GM23338 (cell line): ENCODE measurements at regions not wholly inside any gene's neighbourhood (a gene's known extent, or its start where the extent isn't known, plus 50 kb on each side); places are given as distances from the start of the nearest gene placed in this dataset.

Experiments used
- ATAC-seq: fragments of 200-7000 bp; cut with Tn5 transposase; 3 replicates; pipeline ENCODE4 v1.9.1; 2020
- DNase-seq: peaks from one replicate; pipeline ENCODE4 v3.0.0-alpha.2; 2015; ENCODE audit warnings: low spot score
- H2AFZ ChIP-seq: fragments of 200-600 bp; sonication (generic); 2 replicates; pipeline ENCODE4 v1.8.0; 2016; ENCODE audit warnings: antibody characterized with exemption, mild to moderate bottlenecking, moderate library complexity
- H3F3A ChIP-seq: fragments of 200-600 bp; sonication (generic); replicated peaks from 2 replicates; pipeline ENCODE4 v1.8.0; 2017; ENCODE audit warnings: antibody characterized with exemption, mixed run types, low read depth
- H3K27ac ChIP-seq: fragments of 200-600 bp; sonication (generic); 2 replicates; pipeline ENCODE4 v1.6.1; 2016; ENCODE audit warnings: low read depth
- H3K27me3 ChIP-seq: fragments of 200-600 bp; sonication (generic); 2 replicates; pipeline ENCODE4 v1.8.0; 2016; ENCODE audit warnings: mild to moderate bottlenecking, mixed run types, moderate library complexity; ENCODE audit not compliant: insufficient read depth
- H3K36me3 ChIP-seq: fragments of 200-600 bp; sonication (generic); 2 replicates; pipeline ENCODE4 v1.8.0; 2016; ENCODE audit warnings: mild to moderate bottlenecking; ENCODE audit not compliant: insufficient read depth
- H3K4me1 ChIP-seq: fragments of 200-600 bp; sonication (generic); 2 replicates; pipeline ENCODE4 v1.8.0; 2016; ENCODE audit warnings: mild to moderate bottlenecking, moderate library complexity; ENCODE audit not compliant: insufficient read depth
- H3K4me2 ChIP-seq: fragments of 200-600 bp; sonication (generic); 2 replicates; pipeline ENCODE4 v1.7.1; 2017; ENCODE audit warnings: mixed run types
- H3K4me3 ChIP-seq: fragments of 200-600 bp; sonication (generic); 2 replicates; pipeline ENCODE4 v1.6.1; 2016; ENCODE audit warnings: mixed run types
- H3K79me2 ChIP-seq: fragments of 200-600 bp; sonication (generic); replicated peaks from 2 replicates; pipeline ENCODE4 v1.8.0; 2017; ENCODE audit warnings: mild to moderate bottlenecking; ENCODE audit not compliant: insufficient read depth
- H3K9me2 ChIP-seq: fragments of 200-600 bp; sonication (generic); 2 replicates; pipeline ENCODE4 v1.8.0; 2017; ENCODE audit not compliant: insufficient read depth
- H4K20me1 ChIP-seq: fragments of 200-600 bp; sonication (generic); replicated peaks from 2 replicates; pipeline ENCODE4 v1.8.0; 2017; ENCODE audit warnings: mild to moderate bottlenecking; ENCODE audit not compliant: insufficient read depth
- H3K27ac Mint-ChIP-seq: 2 replicates; pipeline ENCODE4 v1.8.0; 2020; ENCODE audit warnings: inconsistent platforms, mild to moderate bottlenecking, moderate library complexity, mixed read lengths
- H3K27me3 Mint-ChIP-seq: 3 replicates; pipeline ENCODE4 v1.8.0; 2022; ENCODE audit warnings: low read depth, mild to moderate bottlenecking, moderate library complexity, mixed read lengths, inconsistent platforms; ENCODE audit not compliant: insufficient read depth, poor library complexity
- H3K36me3 Mint-ChIP-seq: 3 replicates; pipeline ENCODE4 v1.8.0; 2021; ENCODE audit warnings: low read depth, mild to moderate bottlenecking, inconsistent platforms, moderate library complexity, mixed read lengths
- H3K4me1 Mint-ChIP-seq: 3 replicates; pipeline ENCODE4 v1.8.0; 2020; ENCODE audit warnings: mild to moderate bottlenecking, inconsistent platforms, mixed read lengths
- H3K4me3 Mint-ChIP-seq: 3 replicates; pipeline ENCODE4 v1.8.0; 2021; ENCODE audit warnings: moderate library complexity, mild to moderate bottlenecking, inconsistent platforms, mixed read lengths
- H3K9me3 Mint-ChIP-seq: 3 replicates; pipeline ENCODE4 v1.8.0; 2020; ENCODE audit warnings: moderate library complexity, mild to moderate bottlenecking, inconsistent platforms, mixed read lengths
- EZH2 ChIP-seq: fragments of 200-600 bp; sonication (generic); IDR thresholded peaks from one replicate; pipeline ENCODE4 v1.8.0; 2017; ENCODE audit warnings: antibody characterized with exemption, mild to moderate bottlenecking, low read depth; ENCODE audit not compliant: unreplicated experiment
- JUNB ChIP-seq: IDR thresholded peaks from one replicate; pipeline ENCODE4 v1.6.1; 2016; ENCODE audit warnings: antibody characterized with exemption; ENCODE audit not compliant: unreplicated experiment
- POLR2AphosphoS5 ChIP-seq: IDR thresholded peaks from 2 replicates; pipeline ENCODE4 v1.6.1; 2016; ENCODE audit warnings: antibody characterized with exemption, low read depth
- REST ChIP-seq: IDR thresholded peaks from one replicate; pipeline ENCODE4 v1.6.1; 2018; ENCODE audit warnings: antibody characterized with exemption; ENCODE audit not compliant: unreplicated experiment
- STAT1 ChIP-seq: IDR thresholded peaks from one replicate; pipeline ENCODE4 v1.6.1; 2016; ENCODE audit warnings: antibody characterized with exemption; ENCODE audit not compliant: unreplicated experiment
- ZNF462 ChIP-seq: fragments of 250-450 bp; sonication (Bioruptor Pico); IDR thresholded peaks from 2 replicates; pipeline ENCODE4 v1.5.0; 2020; ENCODE audit warnings: mild to moderate bottlenecking, moderate library complexity

- H3K27ac Mint-ChIP-seq, result no peak overlapping the region
- TF ChIP-seq EZH2 (no peak), REST (peak; percentile 63), POLR2AphosphoS5 (no peak), ZNF462 (CRISPR knock-in tag) (no peak), JUNB (no peak), STAT1 (no peak)
These were observed 65.7 kb downstream of the TMEM18 start for GRCh38 chr2:611519-611918.

More at GRCh38 chr2:611519-611918, 65.7 kb downstream of the TMEM18 start:
- H3K9me3 Mint-ChIP-seq, result no peaks in the 10 kb centered on the region
- peaks cover 4% of the 10 kb centered on the region for H3K27me3 Mint-ChIP-seq
- Histone ChIP-seq H3K4me2 (no peak overlapping the region), H3K4me1 (no peaks in the 10 kb centered on the region), H3K27me3 (no peaks in the 10 kb centered on the region), H3K79me2 (no peaks in the 10 kb centered on the region), H2AFZ (no peak overlapping the region), H3K27ac (no peak overlapping the region), H3K4me3 (no peak overlapping the region), H3K9me2 (no peaks in the 10 kb centered on the region), H4K20me1 (no peaks in the 10 kb centered on the region), H3F3A (no peaks in the 10 kb centered on the region), H3K36me3 (no peaks in the 10 kb centered on the region)
- DNase-seq (no peak), ATAC-seq (no peak)
- H3K36me3 Mint-ChIP-seq, result no peaks in the 10 kb centered on the region
- H3K4me1 Mint-ChIP-seq, result no peaks in the 10 kb centered on the region
- H3K4me3 Mint-ChIP-seq, result no peak overlapping the region
